Stimulated activated effector memory CD8-positive, alpha-beta T cell treated with anti-CD3 and anti-CD28 coated beads, Interleukin-12 subunit alpha, Interleukin-12 subunit beta, amount 100 ng/mL, for 72 hours (primary cell): ENCODE measurements at regions not wholly inside any gene's neighbourhood (a gene's known extent, or its start where the extent isn't known, plus 50 kb on each side); places are given as distances from the start of the nearest gene placed in this dataset.

Source experiments
- ATAC-seq: fragments of 150-1000 bp; cut with Tn5 transposase; 2 replicates; pipeline ENCODE4 v1.10.0; 2021
- DNase-seq, 2 donors: peaks; one replicate each; pipeline ENCODE4 v3.0.0; 2021 to 2022; ENCODE audit warnings: low spot score in 2 of 2
- H3K27ac Mint-ChIP-seq: one replicate; pipeline ENCODE4 v1.8.0; 2022; ENCODE audit warnings: mild to moderate bottlenecking, mixed read lengths
- H3K36me3 Mint-ChIP-seq: one replicate; pipeline ENCODE4 v1.8.0; 2022; ENCODE audit warnings: mild to moderate bottlenecking, mixed read lengths
- H3K4me1 Mint-ChIP-seq: one replicate; pipeline ENCODE4 v1.8.0; 2022; ENCODE audit warnings: mixed read lengths
- H3K4me3 Mint-ChIP-seq: one replicate; pipeline ENCODE4 v1.8.0; 2022; ENCODE audit warnings: mild to moderate bottlenecking, mixed read lengths
- H3K9me3 Mint-ChIP-seq: one replicate; pipeline ENCODE4 v1.8.0; 2022; ENCODE audit warnings: mixed read lengths

DNA sequence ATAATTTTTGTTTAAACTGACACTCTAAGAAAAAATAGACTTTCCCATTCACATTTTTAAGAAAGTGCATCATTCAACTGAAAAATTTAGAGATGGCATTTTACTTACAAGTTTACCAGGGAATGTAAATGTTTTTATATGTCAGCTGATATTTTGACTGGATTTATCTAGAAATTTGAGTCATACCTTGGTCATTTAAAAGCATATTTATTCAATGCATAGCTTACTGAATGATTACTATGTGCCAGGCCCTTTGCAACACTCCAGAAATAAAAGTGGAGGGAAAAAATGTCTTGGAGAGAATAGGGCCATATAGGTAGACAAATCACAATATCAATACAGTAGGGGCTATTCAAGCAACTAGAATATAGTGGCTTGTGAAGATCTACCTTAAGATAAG is 98.4 kb upstream of the FAM3C start:
- DNase-seq (no peak), ATAC-seq (no peak)
- peaks cover 3% of the 10 kb centered on the region for H3K36me3 Mint-ChIP-seq
- no peak overlapping the region for H3K27ac Mint-ChIP-seq
- no peak overlapping the region for H3K4me3 Mint-ChIP-seq
- peaks cover 7% of the 10 kb centered on the region for H3K4me1 Mint-ChIP-seq
- H3K9me3 Mint-ChIP-seq = no peaks in the 10 kb centered on the region

DNA sequence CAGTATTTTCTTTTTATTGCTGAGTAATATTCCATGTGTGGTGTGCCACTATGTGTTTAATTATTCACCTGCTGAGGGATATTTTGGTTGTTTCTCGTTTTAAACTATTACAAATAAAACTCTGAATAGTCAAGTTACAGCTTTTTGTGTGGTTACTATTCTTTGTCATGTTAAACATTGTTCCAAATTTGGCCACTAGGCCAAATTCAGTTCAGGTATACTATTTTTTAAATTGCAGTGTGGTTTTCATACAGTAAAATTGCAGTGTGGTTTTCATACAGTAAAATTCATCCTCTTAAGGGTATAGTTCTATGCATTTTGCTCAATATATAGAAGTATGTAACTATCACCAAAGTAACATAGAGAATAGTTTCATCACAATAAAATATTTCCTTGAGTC is 97.4 kb upstream of the FAM3C start:
- DNase-seq = no peak
- Mint-ChIP-seq H3K36me3 (no peaks in the 10 kb centered on the region), H3K4me3 (no peak overlapping the region), H3K27ac (no peak overlapping the region), H3K9me3 (no peaks in the 10 kb centered on the region), H3K4me1 (no peaks in the 10 kb centered on the region)
- no peak for ATAC-seq

DNA sequence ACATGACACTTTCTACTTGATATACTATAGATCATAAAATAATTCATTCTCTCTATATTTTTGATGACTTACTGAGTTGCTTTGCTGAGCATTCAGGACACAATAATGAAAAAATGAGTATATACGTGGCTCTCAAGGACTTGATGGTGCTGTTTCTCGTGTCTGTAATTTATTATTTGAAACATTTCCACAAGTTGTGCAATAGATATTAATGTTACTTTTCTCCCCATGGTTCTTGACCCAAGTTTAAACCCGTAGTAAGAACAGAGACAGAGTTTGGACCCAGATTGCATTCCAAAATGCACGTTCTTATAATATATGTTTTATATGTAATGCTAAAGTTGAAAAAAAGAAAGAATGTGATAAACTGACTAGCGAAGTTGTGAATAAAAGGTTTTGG is 94.2 kb upstream of the FAM3C start:
- ATAC-seq (no peak), DNase-seq (no peak)
- Mint-ChIP-seq H3K36me3 (no peaks in the 10 kb centered on the region), H3K4me1 (no peaks in the 10 kb centered on the region), H3K9me3 (no peaks in the 10 kb centered on the region), H3K27ac (no peak overlapping the region), H3K4me3 (no peak overlapping the region)

DNA sequence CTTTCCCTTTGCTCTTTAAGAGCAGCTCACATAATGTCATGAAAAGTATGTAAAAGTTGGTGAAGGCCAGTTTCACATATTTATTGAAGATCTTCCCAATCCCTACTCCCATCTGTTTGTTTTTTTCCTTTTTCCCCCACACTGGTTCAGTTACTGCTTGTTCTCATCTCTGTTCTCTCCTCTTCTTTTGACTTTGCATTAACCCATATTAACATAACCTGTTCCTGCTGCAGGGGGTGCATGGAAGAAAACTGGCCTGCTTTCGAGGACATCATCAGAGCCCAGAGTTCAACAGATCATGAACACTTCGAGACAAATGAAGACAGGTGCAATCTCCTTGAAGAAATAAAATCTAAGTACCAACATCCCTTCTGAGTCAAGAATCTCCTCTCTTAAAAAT is 93.3 kb upstream of the FAM3C start:
- Mint-ChIP-seq H3K4me1 (no peaks in the 10 kb centered on the region), H3K4me3 (no peak overlapping the region), H3K27ac (no peak overlapping the region), H3K36me3 (no peaks in the 10 kb centered on the region), H3K9me3 (no peaks in the 10 kb centered on the region)
- ATAC-seq (no peak), DNase-seq (no peak)

DNA sequence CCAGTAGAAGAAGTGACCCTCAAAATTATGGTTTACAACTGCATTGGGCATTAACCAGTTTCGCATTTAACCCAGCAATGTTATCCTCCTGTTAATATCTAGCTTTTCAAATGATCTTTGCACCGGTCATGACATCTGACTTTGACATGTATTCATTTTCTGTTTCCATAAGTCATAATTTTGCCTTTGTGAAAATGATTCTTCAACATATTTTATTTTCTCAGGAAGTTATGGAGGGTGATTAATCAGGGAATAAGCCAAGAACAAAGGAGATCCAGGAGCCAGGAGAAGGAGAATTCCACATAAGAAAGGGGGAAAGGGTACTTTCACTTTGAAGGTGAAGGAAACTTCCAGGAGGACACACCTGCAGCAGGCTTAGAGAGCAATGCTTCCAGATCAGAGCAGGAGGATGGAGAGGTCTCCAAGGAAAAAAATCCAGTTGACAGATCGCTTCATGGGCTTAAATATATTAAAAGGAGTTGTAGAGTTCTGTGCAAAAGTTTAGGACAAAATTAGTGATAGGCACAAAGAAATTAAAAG is 92.1 kb upstream of the FAM3C start:
- no peak overlapping the region for H3K27ac Mint-ChIP-seq
- DNase-seq (no peak), ATAC-seq (no peak)
- H3K4me3 Mint-ChIP-seq = no peak overlapping the region
- no peaks in the 10 kb centered on the region for H3K4me1 Mint-ChIP-seq
- H3K9me3 Mint-ChIP-seq = no peaks in the 10 kb centered on the region
- no peaks in the 10 kb centered on the region for H3K36me3 Mint-ChIP-seq

DNA sequence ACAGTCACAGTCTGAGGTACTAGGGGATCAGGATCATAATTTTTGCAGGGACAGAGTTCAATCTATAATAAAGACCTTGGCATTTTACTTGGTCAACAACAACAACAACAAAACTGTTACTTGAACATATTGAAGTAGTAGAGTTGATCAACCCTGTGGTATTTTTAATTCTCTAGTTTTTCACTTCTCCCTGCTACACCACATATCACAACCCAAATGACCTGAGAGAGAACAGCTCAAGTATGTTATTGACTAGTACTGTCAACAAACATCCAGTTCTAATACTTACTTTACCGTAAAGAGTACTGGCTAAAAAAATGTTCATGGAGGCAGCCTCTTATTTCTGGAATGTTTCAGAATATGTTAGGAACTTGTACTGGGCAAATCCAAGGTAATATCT is 90.5 kb upstream of the FAM3C start:
- Mint-ChIP-seq H3K36me3 (no peaks in the 10 kb centered on the region), H3K4me3 (no peak overlapping the region), H3K9me3 (no peaks in the 10 kb centered on the region), H3K4me1 (peaks cover 6% of the 10 kb centered on the region), H3K27ac (no peak overlapping the region)
- ATAC-seq (no peak), DNase-seq (no peak)

DNA sequence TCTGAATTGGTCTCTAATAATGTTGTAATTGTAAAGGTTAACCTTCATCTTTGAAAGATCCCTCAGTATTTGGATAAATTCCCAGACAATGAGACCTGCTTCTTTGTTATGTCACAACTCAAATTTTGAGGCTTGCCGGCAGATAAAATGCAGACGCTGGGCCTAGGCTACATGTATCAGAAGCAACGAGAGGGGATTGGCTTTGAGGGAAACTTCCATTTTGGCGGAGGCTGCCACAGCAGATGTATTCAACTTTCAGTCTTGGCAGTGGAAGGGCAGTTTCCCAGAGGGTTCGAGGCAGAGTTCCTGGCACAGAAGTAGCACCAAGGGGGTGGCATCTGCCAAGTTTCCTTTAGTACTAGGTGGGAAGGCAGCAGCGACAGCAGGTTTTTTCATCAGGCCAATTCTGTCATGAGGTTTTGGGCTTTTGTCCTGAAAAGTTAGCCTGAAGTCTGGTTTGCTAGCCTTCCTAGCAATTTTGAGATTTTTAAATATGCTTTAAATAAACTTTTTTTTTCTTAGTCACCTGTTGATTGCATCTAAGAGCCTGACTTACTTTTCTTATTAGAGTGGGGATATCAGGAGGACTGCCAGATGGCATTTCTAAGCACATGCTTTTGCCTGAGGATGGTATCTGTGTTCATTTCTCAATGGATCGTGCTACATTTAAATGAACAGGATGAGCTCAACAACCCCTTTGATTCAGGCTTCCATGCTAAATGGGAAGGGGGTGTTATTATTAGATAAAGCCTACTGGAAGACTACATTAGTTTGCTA is 89.5 kb upstream of the FAM3C start:
- no peak overlapping the region for H3K27ac Mint-ChIP-seq
- no peaks in the 10 kb centered on the region for H3K36me3 Mint-ChIP-seq
- DNase-seq = no peak
- ATAC-seq = no peak
- no peaks in the 10 kb centered on the region for H3K9me3 Mint-ChIP-seq
- peaks cover 6% of the 10 kb centered on the region for H3K4me1 Mint-ChIP-seq
- no peak overlapping the region for H3K4me3 Mint-ChIP-seq

DNA sequence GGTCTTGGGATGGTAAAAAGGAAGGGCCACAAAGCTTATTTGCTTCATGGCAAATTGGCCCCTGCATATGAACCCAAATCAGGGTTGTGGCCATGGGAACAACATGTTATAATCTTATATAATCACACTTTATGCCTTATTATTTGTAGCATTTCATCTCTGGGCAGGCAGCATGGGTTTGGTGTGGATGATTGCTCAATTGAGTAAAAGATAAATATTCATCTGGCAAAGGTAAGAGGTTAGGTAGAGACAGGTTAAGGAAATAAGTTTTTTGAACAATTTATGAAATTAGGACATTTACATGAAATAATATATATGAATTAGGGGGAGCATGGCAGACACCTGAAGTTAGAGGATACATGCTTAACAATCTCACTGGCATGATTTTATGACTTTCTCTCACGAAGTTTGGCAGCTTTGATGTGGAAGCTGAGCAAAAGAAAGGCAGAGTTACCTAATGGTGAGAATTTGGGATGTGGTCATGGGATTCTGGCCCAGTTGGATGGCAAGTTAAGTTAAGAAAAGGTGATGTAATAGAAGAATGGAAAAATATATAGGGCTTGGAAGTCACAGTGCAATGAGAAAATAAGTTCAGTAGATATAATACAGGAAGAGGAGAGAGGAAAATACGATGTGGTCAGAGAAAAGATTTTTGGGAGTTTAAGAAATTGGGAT is 88.1 kb upstream of the FAM3C start:
- no peak overlapping the region for H3K27ac Mint-ChIP-seq
- ATAC-seq = no peak
- no peak for DNase-seq
- H3K36me3 Mint-ChIP-seq = no peaks in the 10 kb centered on the region
- no peaks in the 10 kb centered on the region for H3K9me3 Mint-ChIP-seq
- no peak overlapping the region for H3K4me3 Mint-ChIP-seq
- H3K4me1 Mint-ChIP-seq = peaks cover 6% of the 10 kb centered on the region

DNA sequence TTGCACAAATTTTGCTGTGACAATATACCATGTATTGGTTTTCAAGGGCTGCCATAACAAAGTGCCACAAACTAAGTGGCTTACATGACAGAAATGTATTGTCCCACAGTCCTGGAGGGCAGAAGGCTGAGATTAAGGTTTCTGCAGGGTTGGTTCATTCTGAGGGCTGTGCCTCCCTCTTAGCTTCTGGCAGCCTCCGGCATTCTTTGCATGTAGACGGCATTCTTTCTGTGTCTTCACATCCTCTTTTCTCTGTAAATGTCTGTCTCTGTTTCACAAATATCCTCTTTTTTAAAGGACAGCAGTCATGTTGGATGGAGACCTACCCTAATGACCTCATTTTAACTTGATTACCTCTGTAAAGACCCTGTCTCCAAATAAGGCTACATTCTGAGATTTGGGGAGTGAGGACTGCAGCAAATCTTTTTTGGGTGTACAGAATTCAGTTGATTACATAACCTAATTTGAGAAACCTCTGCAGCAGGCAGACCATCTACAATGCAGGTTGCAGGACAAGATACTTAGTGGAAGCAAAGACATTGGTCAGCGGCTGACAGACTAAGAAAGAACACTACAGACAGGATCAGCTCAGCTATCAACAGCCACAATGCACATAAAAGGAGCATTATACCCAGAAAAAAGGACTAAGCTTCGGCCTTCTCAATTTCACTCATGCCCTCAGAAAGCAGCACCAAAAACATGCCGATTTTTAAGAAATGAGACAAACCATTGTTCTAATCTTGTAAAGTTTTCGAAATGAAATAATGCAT is 84.6 kb upstream of the FAM3C start:
- no peaks in the 10 kb centered on the region for H3K36me3 Mint-ChIP-seq
- no peak for ATAC-seq
- DNase-seq = no peak
- peaks cover 6% of the 10 kb centered on the region for H3K4me1 Mint-ChIP-seq
- no peaks in the 10 kb centered on the region for H3K9me3 Mint-ChIP-seq
- H3K27ac Mint-ChIP-seq = no peak overlapping the region
- H3K4me3 Mint-ChIP-seq = no peak overlapping the region

DNA sequence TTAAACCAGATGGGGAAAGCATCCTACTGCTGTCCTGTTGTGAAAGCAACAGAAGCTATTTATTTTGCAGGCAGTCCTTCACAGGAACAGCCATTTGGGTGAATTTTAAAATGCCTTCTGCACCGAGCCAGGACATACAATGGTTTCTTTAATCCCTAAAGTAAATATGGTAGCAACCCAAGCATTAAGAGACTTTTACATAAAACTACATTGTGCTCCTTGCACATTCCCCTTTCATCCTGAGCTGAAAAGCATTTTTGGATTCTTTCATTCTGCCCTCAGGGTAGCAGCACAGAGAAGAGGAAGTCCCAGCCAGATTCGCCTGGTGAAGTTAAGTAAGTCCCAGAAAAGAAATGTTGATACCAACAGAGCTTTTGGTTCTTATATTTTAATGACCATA is 84.0 kb upstream of the FAM3C start:
- H3K4me3 Mint-ChIP-seq = no peak overlapping the region
- no peaks in the 10 kb centered on the region for H3K9me3 Mint-ChIP-seq
- peaks cover 6% of the 10 kb centered on the region for H3K4me1 Mint-ChIP-seq
- no peaks in the 10 kb centered on the region for H3K36me3 Mint-ChIP-seq
- no peak for DNase-seq
- no peak for ATAC-seq
- no peak overlapping the region for H3K27ac Mint-ChIP-seq

DNA sequence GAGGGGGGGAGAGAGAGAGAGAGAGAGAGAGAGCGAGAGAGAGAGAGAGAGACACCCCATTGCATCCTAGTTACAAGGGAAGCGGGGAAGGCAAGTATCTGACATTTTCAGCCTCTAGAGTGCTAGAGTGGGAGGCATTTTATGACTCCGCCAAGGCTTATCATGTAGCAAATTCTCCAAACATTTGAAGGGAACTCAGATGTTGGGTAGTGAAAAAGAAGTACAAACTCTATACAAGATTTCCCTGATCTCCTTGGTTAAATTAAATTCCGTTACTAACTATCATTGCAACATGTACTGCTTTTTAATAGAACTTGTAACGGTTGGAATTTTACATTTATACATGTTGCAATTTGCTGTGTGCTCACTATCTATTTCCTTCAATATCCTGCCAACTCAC is 83.4 kb upstream of the FAM3C start:
- Mint-ChIP-seq H3K36me3 (no peaks in the 10 kb centered on the region), H3K27ac (no peak overlapping the region), H3K4me1 (peaks cover 6% of the 10 kb centered on the region), H3K4me3 (no peak overlapping the region), H3K9me3 (no peaks in the 10 kb centered on the region)
- no peak for ATAC-seq
- DNase-seq = no peak

DNA sequence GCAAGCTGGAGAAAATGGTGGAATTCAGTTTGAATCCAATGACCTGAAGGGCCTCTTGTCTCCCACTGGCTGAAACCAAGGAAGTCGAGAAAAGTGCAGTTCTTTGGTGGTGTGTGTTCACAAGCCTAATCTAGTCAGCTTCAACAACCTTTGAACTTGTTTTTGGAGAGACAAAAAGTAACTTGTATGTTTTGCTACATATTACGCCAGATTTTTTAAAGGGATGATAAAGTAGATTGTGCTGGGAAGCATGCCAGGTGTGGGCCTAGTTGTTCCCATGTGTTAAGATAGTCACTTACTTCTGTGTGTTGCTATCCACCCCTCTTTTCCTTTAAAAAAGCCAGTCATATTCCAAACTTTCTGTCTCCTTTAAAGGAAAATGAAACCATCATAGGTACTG is 79.7 kb upstream of the FAM3C start:
- ATAC-seq (no peak), DNase-seq (no peak)
- Mint-ChIP-seq H3K4me1 (no peaks in the 10 kb centered on the region), H3K9me3 (peaks cover 2% of the 10 kb centered on the region), H3K27ac (no peak overlapping the region), H3K4me3 (no peak overlapping the region), H3K36me3 (no peaks in the 10 kb centered on the region)

DNA sequence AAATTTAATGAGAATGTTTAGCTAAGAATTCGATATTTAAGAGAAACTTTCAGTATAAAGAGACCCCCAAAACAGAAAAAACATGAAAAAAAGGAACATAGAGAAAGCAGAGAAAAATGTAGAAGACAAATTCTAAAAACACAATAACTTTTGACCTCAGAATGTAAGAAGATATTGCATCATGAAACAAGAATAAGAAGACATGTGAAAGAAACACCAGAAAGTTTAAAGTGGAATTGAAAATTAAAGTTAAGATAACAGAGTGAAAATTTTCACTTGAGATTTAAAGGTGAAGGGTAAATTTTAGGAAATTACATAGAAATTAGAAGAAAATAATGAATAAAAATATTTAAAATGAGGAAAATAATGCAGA is 78.2 kb upstream of the FAM3C start:
- H3K9me3 Mint-ChIP-seq = peaks cover 2% of the 10 kb centered on the region
- DNase-seq (no peak), ATAC-seq (no peak)
- no peaks in the 10 kb centered on the region for H3K36me3 Mint-ChIP-seq
- no peak overlapping the region for H3K4me3 Mint-ChIP-seq
- no peaks in the 10 kb centered on the region for H3K4me1 Mint-ChIP-seq
- no peak overlapping the region for H3K27ac Mint-ChIP-seq

DNA sequence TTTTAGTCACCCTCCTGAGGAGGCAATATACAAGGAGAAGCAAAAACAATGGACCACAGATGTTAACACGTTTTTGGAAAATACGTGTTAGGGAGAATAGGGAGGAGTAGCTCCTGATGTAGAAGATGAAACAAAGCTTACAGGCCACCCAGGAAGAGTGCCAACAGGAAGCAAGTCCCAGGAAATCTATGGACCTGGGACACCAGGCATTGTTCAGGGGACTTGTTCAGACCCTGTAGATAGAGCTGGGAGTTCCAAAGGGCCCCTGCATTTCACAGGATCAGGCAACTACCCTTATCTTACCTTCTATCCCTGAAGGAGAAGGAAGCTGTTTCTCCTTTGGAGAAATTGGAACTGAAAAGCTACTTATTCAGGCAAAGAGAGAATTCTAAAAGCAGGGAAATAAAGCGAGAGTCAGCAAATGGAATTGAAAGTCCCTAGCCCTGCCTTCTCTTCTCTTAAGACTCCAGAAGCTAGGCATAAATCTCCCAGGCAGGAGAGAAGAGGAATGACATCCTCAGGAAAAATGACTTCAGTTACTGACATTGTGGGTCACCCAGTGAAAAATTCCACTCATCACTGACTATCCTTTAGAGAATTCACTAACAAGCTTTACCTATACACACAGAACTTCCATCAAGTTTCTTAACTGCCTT is 77.7 kb upstream of the FAM3C start:
- ATAC-seq (no peak), DNase-seq (no peak)
- H3K4me3 Mint-ChIP-seq = no peak overlapping the region
- no peaks in the 10 kb centered on the region for H3K36me3 Mint-ChIP-seq
- H3K4me1 Mint-ChIP-seq = no peaks in the 10 kb centered on the region
- peaks cover 2% of the 10 kb centered on the region for H3K9me3 Mint-ChIP-seq
- no peak overlapping the region for H3K27ac Mint-ChIP-seq

DNA sequence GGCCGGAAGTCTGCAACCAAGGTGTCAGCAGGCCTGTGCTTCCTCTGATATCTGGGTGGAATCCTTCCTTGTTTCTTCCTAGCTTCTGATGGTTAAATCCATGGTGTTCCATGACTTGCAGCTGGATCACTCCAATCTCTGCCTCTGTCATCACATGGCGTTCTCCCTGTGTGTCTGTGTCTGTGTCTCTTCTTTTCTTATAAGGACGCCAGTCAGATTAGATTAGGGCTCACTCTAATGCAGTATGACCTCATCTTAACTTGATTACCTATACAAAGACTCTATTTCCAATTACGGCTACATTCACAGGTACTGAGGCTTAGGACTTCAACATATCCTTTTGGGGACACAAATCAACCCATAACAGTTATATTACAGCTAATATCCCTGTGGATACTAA is 70.3 kb upstream of the FAM3C start:
- ATAC-seq (no peak), DNase-seq (no peak)
- no peaks in the 10 kb centered on the region for H3K36me3 Mint-ChIP-seq
- H3K4me1 Mint-ChIP-seq = no peaks in the 10 kb centered on the region
- H3K27ac Mint-ChIP-seq = no peak overlapping the region
- H3K4me3 Mint-ChIP-seq = no peak overlapping the region
- no peaks in the 10 kb centered on the region for H3K9me3 Mint-ChIP-seq
